ENCODE measurements at regions not wholly inside any gene's neighbourhood (a gene's known extent, or its start where the extent isn't known, plus 50 kb on each side); places are given as distances from the start of the nearest gene placed in this dataset.
"Not testable (repeated sequence)": the region's sequence is repeated elsewhere in the genome, so short reads cannot be mapped to it uniquely, and the experiment has no call there.

DNA sequence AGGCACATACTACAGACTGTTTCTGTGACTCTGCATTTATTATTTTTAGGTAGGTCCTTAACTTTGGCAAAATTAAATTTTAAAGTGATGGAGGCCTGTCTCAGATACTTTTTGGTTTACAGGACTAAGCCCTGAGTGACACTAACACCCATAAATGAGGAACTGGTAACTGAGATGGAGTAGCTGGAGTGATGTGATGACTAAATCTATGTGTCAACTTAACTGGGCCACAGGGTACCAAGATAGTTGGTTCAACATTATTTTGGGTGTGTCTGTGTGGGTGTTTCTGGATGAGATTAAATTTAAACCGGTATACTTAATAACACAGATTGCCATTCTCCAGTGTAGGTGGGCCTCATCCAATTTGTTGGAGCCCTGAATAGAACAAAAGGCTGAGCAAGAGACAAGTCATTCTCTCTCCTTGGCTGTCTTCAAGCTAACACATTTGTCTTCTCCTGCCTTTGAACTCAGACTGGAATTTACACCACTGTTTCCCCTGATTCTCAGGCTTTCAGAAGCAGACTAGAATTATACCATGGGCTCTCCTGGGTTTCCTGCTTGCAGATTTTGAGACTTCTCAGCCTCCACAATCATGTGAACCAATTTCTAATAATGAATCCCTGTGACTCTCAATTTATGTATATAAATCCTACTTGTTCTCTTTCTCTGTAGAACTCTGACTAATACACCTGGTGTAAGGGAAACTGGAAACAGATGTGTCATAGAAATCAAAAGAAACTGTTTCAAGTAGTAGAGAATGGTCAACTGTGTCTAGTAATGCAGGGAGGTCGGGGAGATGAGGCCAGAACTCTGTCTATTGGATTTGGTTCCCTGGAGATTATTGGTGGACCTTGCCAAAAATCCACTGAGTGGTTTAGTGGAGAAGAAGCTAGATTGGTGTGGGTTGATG lies 579.2 kb downstream of the EPM2A start:
- no peak for ATAC-seq
- no peak for TF ChIP-seq POLR2A (IDR thresholded peaks at IDR 0.05)
- WGBS, 2 donors = 49 to 71% methylated on average over 2 of the region's 2 CpGs

DNA sequence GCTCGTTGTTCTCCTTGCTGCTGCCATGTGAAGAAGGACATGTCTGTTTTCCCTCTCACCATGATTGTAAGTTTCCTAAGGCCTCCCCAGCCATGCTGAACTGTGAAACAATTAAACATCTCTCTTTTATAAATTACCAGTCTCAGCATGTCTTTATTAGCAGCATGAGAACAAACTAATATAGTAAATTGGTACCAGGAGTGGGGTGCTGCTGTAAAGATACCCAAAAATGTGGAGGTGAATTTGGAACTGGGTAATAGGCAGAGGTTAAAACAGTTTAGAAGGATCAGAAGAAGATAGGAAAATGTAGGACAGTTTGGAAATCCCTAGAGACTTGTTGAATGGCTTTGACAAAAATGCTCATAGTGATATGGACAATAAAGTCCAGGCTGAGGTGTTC lies 576.7 kb downstream of the EPM2A start:
- intact Hi-C loops (cut with DNase I); H3K4me1 ChIP-seq; H3K4me3 ChIP-seq; H3K27ac ChIP-seq; DNase-seq; ATAC-seq; H3K36me3 ChIP-seq (replicated peaks in 1 of 2; ENCODE audit: insufficient read depth in 1 of 2, low read depth in 2 of 2); H3K27me3 ChIP-seq: not testable (repeated sequence)
- 50 to 53% methylated on average over 1 of the region's 1 CpG for WGBS, 2 donors
- peaks cover 0 to 13% (median 0%) of the 10 kb centered on the region in 3 donors for H3K9me3 ChIP-seq

More for the DNA sequence above, 579.2 kb downstream of the EPM2A start:
- no peak overlapping the region for H3K4me3 ChIP-seq
- peaks cover 0 to 13% (median 0%) of the 10 kb centered on the region in 3 donors for H3K9me3 ChIP-seq
- no peaks in the 10 kb centered on the region for H3K4me1 ChIP-seq
- DNase-seq = no peak
- no peaks in the 10 kb centered on the region for H3K36me3 ChIP-seq (replicated peaks in 1 of 2; ENCODE audit: insufficient read depth in 1 of 2, low read depth in 2 of 2)
- H3K27me3 ChIP-seq = no peaks in the 10 kb centered on the region
- intact Hi-C loops (cut with DNase I) = no loop called here
- no peak overlapping the region for H3K27ac ChIP-seq

DNA sequence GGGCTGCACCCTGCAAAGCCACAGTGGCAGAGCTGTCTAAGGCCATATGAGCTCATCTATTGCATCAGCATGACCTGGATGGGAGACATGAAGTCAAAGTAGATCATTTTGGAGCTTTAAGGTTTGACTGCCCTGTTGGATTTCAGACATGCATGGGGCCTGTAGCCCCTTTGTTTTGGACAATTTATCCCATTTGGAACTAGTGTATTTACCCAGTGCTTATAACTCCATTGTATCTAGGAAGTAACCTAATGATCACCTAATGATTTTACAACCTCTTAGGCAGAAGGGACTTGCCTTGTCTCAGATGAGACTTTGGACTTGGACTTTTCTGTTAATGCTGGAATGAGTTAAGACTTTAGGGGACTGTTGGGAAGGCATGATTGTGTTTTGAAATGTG lies 575.4 kb downstream of the EPM2A start:
- H3K9me3 ChIP-seq = peaks cover 0 to 13% (median 0%) of the 10 kb centered on the region in 3 donors
- no peak overlapping the region for H3K4me3 ChIP-seq
- H3K27ac ChIP-seq = no peak overlapping the region
- H3K4me1 ChIP-seq = no peaks in the 10 kb centered on the region
- no peak for ATAC-seq
- intact Hi-C loops (cut with DNase I) = no loop called here
- TF ChIP-seq CTCF (IDR thresholded peaks at IDR 0.05) = no peak
- no peak for TF ChIP-seq POLR2A (IDR thresholded peaks at IDR 0.05)
- no peak for DNase-seq
- H3K27me3 ChIP-seq = no peaks in the 10 kb centered on the region
- no peaks in the 10 kb centered on the region for H3K36me3 ChIP-seq (replicated peaks in 1 of 2; ENCODE audit: insufficient read depth in 1 of 2, low read depth in 2 of 2)

DNA sequence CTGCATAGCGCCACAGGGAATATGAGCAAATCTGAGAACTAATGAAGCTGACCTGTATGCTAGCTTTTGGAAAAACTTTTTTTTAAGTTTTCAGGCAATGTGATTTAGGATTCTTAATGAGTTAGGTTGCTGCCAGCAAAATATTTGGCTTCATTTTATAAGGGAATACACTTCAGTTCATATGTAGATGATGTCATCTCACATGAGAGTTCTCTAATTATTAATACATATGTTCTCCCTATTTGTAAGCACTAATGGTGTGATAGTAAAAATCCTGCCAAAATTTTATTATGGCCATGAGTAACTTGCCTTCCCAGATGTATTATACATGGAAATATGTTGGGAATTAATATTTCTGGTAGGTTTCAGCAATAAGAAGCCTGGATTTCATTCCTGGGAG lies 573.8 kb downstream of the EPM2A start:
- Histone ChIP-seq H3K9me3 (peaks cover 0 to 13% (median 0%) of the 10 kb centered on the region in 3 donors), H3K27ac (no peak overlapping the region), H3K4me3 (no peak overlapping the region), H3K27me3 (no peaks in the 10 kb centered on the region), H3K4me1 (no peaks in the 10 kb centered on the region), H3K36me3 (replicated peaks in 1 of 2; ENCODE audit: insufficient read depth in 1 of 2, low read depth in 2 of 2) (no peaks in the 10 kb centered on the region)
- no peak for DNase-seq
- intact Hi-C loops (cut with DNase I) = no loop called here
- 95 to 100% methylated on average over 1 of the region's 1 CpG for WGBS, 2 donors
- ATAC-seq = no peak
- TF ChIP-seq POLR2A (IDR thresholded peaks at IDR 0.05) = no peak
- no peak for TF ChIP-seq CTCF (IDR thresholded peaks at IDR 0.05)

GRCh38 chr6:145169726-145170224 lies 565.5 kb downstream of the EPM2A start:
- Histone ChIP-seq H3K4me3 (no peak overlapping the region), H3K27me3 (no peaks in the 10 kb centered on the region), H3K9me3 (no peaks in the 10 kb centered on the region), H3K4me1 (no peaks in the 10 kb centered on the region), H3K36me3 (replicated peaks in 1 of 2; ENCODE audit: insufficient read depth in 1 of 2, low read depth in 2 of 2) (no peaks in the 10 kb centered on the region), H3K27ac (no peak overlapping the region)
- intact Hi-C loops (cut with DNase I) = no loop called here
- TF ChIP-seq CTCF (IDR thresholded peaks at IDR 0.05) (no peak), POLR2A (IDR thresholded peaks at IDR 0.05) (no peak)
- no peak for DNase-seq
- no peak for ATAC-seq
- 83 to 94% methylated on average over 2 of the region's 2 CpGs for whole genome bisulfite sequencing, 2 donors
